ENCODE measurements at regions not wholly inside any gene's neighbourhood (a gene's known extent, or its start where the extent isn't known, plus 50 kb on each side); places are given as distances from the start of the nearest gene placed in this dataset.

GRCh38 chr11:88404932-88405710, 67.6 kb upstream of the CTSC start:
- TF ChIP-seq, protein P1, sequence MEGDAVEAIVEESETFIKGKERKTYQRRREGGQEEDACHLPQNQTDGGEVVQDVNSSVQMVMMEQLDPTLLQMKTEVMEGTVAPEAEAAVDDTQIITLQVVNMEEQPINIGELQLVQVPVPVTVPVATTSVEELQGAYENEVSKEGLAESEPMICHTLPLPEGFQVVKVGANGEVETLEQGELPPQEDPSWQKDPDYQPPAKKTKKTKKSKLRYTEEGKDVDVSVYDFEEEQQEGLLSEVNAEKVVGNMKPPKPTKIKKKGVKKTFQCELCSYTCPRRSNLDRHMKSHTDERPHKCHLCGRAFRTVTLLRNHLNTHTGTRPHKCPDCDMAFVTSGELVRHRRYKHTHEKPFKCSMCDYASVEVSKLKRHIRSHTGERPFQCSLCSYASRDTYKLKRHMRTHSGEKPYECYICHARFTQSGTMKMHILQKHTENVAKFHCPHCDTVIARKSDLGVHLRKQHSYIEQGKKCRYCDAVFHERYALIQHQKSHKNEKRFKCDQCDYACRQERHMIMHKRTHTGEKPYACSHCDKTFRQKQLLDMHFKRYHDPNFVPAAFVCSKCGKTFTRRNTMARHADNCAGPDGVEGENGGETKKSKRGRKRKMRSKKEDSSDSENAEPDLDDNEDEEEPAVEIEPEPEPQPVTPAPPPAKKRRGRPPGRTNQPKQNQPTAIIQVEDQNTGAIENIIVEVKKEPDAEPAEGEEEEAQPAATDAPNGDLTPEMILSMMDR (IDR thresholded peaks at IDR 0.05), result no peak
- TF ChIP-seq POLR2A (IDR thresholded peaks at IDR 0.05), result no peak

All from testis (tissue), 2 donors.